ENCODE measurements at regions not wholly inside any gene's neighbourhood (a gene's known extent, or its start where the extent isn't known, plus 50 kb on each side); places are given as distances from the start of the nearest gene placed in this dataset.

DNA sequence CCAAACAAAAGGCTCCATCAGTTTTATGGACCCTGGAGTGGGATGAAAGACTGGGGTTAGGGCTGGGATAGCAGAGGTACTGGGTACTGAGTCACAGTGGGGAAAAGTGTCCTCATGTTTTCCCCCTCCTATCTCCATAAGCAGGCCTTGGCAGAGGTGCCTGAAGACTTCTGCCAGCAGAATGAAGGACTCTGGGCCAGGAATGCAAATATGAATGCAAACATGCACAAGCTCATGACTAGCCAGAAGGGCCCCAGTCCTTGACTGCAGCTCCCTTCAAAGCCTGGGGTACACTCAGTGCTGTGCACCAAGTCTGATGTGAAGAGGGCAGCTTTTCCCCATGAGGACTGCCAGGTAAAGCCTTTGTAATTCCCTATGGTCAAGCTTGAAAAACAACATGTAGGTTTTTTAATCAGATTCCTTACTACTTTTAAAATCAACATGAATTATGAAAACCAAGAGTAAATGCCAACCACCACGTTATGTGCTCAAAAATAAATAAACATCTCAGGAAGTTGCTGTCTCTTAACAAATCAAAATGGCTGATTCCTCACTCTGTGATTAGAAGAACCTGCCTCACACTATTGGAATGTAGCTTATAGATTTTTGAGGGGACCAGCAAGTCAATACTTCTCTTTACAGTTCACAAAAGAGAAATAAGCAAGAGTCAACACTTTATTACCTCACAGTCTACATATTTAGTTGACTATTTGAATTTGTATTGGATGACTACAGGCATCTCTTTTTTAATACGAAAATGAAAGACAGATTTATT lies 1512.0 kb downstream of the ARAP2 start:
- Histone ChIP-seq H3K36me3 (ENCODE audit: control insufficient read depth, insufficient read depth, low read length) (no peaks in the 10 kb centered on the region), H3K27me3 (replicated peaks; ENCODE audit: control insufficient read depth, insufficient read depth, low read length) (no peaks in the 10 kb centered on the region), H3K9me3 (no peaks in the 10 kb centered on the region), H3K4me3 (ENCODE audit: low read depth, low read length) (no peak overlapping the region), H3K4me1 (peaks cover 30% of the 10 kb centered on the region)
- Mint-ChIP-seq H3K9me3 (ENCODE audit: unreplicated experiment) (peaks cover 11% of the 10 kb centered on the region), H3K36me3 (ENCODE audit: insufficient read depth, unreplicated experiment) (no peaks in the 10 kb centered on the region), H3K27me3 (ENCODE audit: insufficient read depth, unreplicated experiment) (no peaks in the 10 kb centered on the region), H3K4me1 (ENCODE audit: low read depth, unreplicated experiment) (peaks cover 17% of the 10 kb centered on the region), H3K4me3 (ENCODE audit: unreplicated experiment) (no peak overlapping the region), H3K27ac (ENCODE audit: unreplicated experiment) (peak overlapping the region; percentile 75)
- POLR2A ChIA-PET = no interaction called here
- CTCF ChIA-PET = no interaction called here
- no peak for DNase-seq
- no TSS peak for BruUV-seq (replicated peaks)
- TF ChIP-seq, protein P1, sequence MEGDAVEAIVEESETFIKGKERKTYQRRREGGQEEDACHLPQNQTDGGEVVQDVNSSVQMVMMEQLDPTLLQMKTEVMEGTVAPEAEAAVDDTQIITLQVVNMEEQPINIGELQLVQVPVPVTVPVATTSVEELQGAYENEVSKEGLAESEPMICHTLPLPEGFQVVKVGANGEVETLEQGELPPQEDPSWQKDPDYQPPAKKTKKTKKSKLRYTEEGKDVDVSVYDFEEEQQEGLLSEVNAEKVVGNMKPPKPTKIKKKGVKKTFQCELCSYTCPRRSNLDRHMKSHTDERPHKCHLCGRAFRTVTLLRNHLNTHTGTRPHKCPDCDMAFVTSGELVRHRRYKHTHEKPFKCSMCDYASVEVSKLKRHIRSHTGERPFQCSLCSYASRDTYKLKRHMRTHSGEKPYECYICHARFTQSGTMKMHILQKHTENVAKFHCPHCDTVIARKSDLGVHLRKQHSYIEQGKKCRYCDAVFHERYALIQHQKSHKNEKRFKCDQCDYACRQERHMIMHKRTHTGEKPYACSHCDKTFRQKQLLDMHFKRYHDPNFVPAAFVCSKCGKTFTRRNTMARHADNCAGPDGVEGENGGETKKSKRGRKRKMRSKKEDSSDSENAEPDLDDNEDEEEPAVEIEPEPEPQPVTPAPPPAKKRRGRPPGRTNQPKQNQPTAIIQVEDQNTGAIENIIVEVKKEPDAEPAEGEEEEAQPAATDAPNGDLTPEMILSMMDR (IDR thresholded peaks at IDR 0.05; ENCODE audit: insufficient read depth in 1 of 2, low read depth in 1 of 2, low read length in 1 of 2, severe bottlenecking in 1 of 2, unreplicated experiment in 1 of 2) = no peak
- intact Hi-C loops (cut with micrococcal nuclease; ENCODE audit: unreplicated experiment) = loop anchor here (5.0 kb wide), 1 partner anchor 35 kb away; no protein-coding TSS in a partner anchor

DNA sequence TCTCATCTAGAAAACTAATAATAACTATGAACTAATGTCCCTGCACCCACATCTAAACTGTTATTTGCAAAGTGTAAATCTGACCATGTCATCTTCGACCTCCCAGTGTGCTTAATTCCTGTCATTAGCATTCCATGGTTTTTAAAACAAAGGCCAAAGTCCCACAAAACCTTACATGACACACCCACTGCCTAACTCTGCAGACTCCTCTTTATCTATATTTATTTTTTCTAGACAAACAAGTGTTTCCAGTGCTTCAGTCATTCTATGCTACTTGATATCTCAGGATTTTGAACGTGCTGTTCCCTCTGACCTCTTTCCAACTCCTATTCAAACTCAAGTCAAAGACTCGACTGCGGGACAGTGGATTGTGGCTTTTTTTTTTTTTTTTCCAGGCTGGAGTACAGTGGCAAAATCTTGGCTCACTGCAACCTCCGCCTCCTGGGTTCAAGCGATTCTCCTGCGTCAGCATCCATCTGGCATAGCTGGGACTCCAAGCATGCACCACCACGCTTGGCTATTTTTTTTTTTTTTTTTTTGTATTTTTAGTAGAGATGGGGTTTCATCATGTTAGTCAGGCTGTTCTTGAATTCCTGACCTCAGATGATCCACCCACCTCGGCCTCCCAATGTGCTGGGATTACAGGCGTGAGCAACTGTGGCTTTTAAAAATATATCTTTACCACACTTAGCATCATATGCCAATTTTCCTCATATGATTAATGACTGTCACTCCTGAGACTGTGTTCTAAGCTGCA lies 1511.0 kb downstream of the ARAP2 start:
- H3K9me3 ChIP-seq = no peaks in the 10 kb centered on the region
- H3K27me3 Mint-ChIP-seq (ENCODE audit: insufficient read depth, unreplicated experiment) = no peaks in the 10 kb centered on the region
- no peaks in the 10 kb centered on the region for H3K36me3 Mint-ChIP-seq (ENCODE audit: insufficient read depth, unreplicated experiment)
- H3K36me3 ChIP-seq (ENCODE audit: control insufficient read depth, insufficient read depth, low read length) = no peaks in the 10 kb centered on the region
- no TSS peak for BruUV-seq (replicated peaks)
- peak overlapping the region; percentile 75 for H3K27ac Mint-ChIP-seq (ENCODE audit: unreplicated experiment)
- peak overlapping the region; percentile 61 for H3K4me3 Mint-ChIP-seq (ENCODE audit: unreplicated experiment)
- intact Hi-C loops (cut with micrococcal nuclease; ENCODE audit: unreplicated experiment) = loop anchor here (1.0 to 5.0 kb wide), 2 partner anchors 13 to 34 kb away; no protein-coding TSS in a partner anchor
- DNase-seq = peak; percentile 65 to 67
- POLR2A ChIA-PET = no interaction called here
- H3K9me3 Mint-ChIP-seq (ENCODE audit: unreplicated experiment) = peaks cover 7% of the 10 kb centered on the region
- no peak overlapping the region for H3K4me3 ChIP-seq (ENCODE audit: low read depth, low read length)
- TF ChIP-seq, protein P1 (IDR thresholded peaks at IDR 0.05; ENCODE audit: insufficient read depth in 1 of 2, low read depth in 1 of 2, low read length in 1 of 2, severe bottlenecking in 1 of 2, unreplicated experiment in 1 of 2) = no peak
- CTCF ChIA-PET = no interaction called here
- peaks cover 30% of the 10 kb centered on the region for H3K4me1 ChIP-seq
- no peaks in the 10 kb centered on the region for H3K27me3 ChIP-seq (replicated peaks; ENCODE audit: control insufficient read depth, insufficient read depth, low read length)
- peaks cover 17% of the 10 kb centered on the region for H3K4me1 Mint-ChIP-seq (ENCODE audit: low read depth, unreplicated experiment)

GRCh38 chr4:34766935-34767334 lies 1477.4 kb downstream of the ARAP2 start:
- Mint-ChIP-seq H3K27ac (ENCODE audit: unreplicated experiment) (no peak overlapping the region), H3K4me3 (ENCODE audit: unreplicated experiment) (no peak overlapping the region)

More at GRCh38 chr4:34766935-34767334, 1477.4 kb downstream of the ARAP2 start:
- no peaks in the 10 kb centered on the region for H3K9me3 Mint-ChIP-seq (ENCODE audit: unreplicated experiment)
- ChIA-PET CTCF (no interaction called here), POLR2A (no interaction called here)
- no TSS peak for BruUV-seq (replicated peaks)
- no peaks in the 10 kb centered on the region for H3K36me3 Mint-ChIP-seq (ENCODE audit: insufficient read depth, unreplicated experiment)
- TF ChIP-seq, protein P1 (IDR thresholded peaks at IDR 0.05; ENCODE audit: insufficient read depth in 1 of 2, low read depth in 1 of 2, low read length in 1 of 2, severe bottlenecking in 1 of 2, unreplicated experiment in 1 of 2) = no peak
- Histone ChIP-seq H3K4me3 (ENCODE audit: low read depth, low read length) (no peak overlapping the region), H3K36me3 (ENCODE audit: control insufficient read depth, insufficient read depth, low read length) (no peaks in the 10 kb centered on the region), H3K4me1 (no peaks in the 10 kb centered on the region), H3K9me3 (no peaks in the 10 kb centered on the region), H3K27me3 (replicated peaks; ENCODE audit: control insufficient read depth, insufficient read depth, low read length) (no peaks in the 10 kb centered on the region)
- H3K27me3 Mint-ChIP-seq (ENCODE audit: insufficient read depth, unreplicated experiment) = peaks cover 6% of the 10 kb centered on the region
- intact Hi-C loops (cut with micrococcal nuclease; ENCODE audit: unreplicated experiment) = loop anchor here (2.0 to 5.0 kb wide), 2 partner anchors 35 to 186 kb away; no protein-coding TSS in a partner anchor
- no peak for DNase-seq
- H3K4me1 Mint-ChIP-seq (ENCODE audit: low read depth, unreplicated experiment) = no peaks in the 10 kb centered on the region

All from Caco-2 (cell line).